H9 (cell line): ENCODE measurements at regions not wholly inside any gene's neighbourhood (a gene's known extent, or its start where the extent isn't known, plus 50 kb on each side); places are given as distances from the start of the nearest gene placed in this dataset.

Experiments used
- DNase-seq: peaks from one replicate; pipeline ENCODE4 v3.0.0-alpha.2; 2017
- H2AFZ ChIP-seq: one replicate; pipeline ENCODE4 v1.6.1; 2013; ENCODE audit warnings: mild to moderate bottlenecking, low read length, control low read depth, moderate library complexity
- H2AK5ac ChIP-seq: 2 replicates; pipeline ENCODE4 v1.6.1; 2013; ENCODE audit warnings: low read length, control low read depth, mixed read lengths; ENCODE audit not compliant: insufficient read length
- H2BK120ac ChIP-seq: one replicate; pipeline ENCODE4 v1.6.1; 2013; ENCODE audit warnings: low read depth, mild to moderate bottlenecking, low read length, control low read depth, inconsistent platforms; ENCODE audit not compliant: poor library complexity, severe bottlenecking
- H2BK12ac ChIP-seq: 2 replicates; pipeline ENCODE4 v1.6.1; 2013; ENCODE audit warnings: low read length, control low read depth, mixed read lengths, low read depth; ENCODE audit not compliant: insufficient read length
- H2BK15ac ChIP-seq: 2 replicates; pipeline ENCODE4 v1.6.1; 2013; ENCODE audit warnings: low read depth, low read length, control low read depth
- H2BK20ac ChIP-seq: one replicate; pipeline ENCODE4 v1.6.1; 2013; ENCODE audit warnings: low read depth, mild to moderate bottlenecking, low read length, control low read depth, inconsistent platforms; ENCODE audit not compliant: poor library complexity, severe bottlenecking
- H2BK5ac ChIP-seq: 2 replicates; pipeline ENCODE4 v1.6.1; 2013; ENCODE audit warnings: low read length, control low read depth, mixed read lengths; ENCODE audit not compliant: insufficient read length
- H3K14ac ChIP-seq: 2 replicates; pipeline ENCODE4 v1.6.1; 2013; ENCODE audit warnings: low read length, control low read depth; ENCODE audit not compliant: insufficient read depth
- H3K18ac ChIP-seq: 2 replicates; pipeline ENCODE4 v1.6.1; 2013; ENCODE audit warnings: low read depth, mild to moderate bottlenecking, mixed read lengths, low read length, control low read depth; ENCODE audit not compliant: insufficient read length
- H3K23ac ChIP-seq: 2 replicates; pipeline ENCODE4 v1.6.1; 2013; ENCODE audit warnings: low read length, control low read depth, mixed read lengths, low read depth; ENCODE audit not compliant: insufficient read length
- H3K23me2 ChIP-seq: 2 replicates; pipeline ENCODE4 v1.6.1; 2013; ENCODE audit warnings: low read depth, mild to moderate bottlenecking, mixed read lengths, low read length, control low read depth; ENCODE audit not compliant: insufficient read length, poor library complexity, severe bottlenecking
- H3K27ac ChIP-seq: 2 replicates; pipeline ENCODE4 v1.5.1; 2013; ENCODE audit warnings: low read length, control low read depth, mixed read lengths, low read depth; ENCODE audit not compliant: insufficient read length
- H3K27me3 ChIP-seq: 2 replicates; pipeline ENCODE4 v1.6.1; 2013; ENCODE audit warnings: low read length, control low read depth, inconsistent platforms; ENCODE audit not compliant: insufficient read depth
- H3K4ac ChIP-seq: 2 replicates; pipeline ENCODE4 v1.6.1; 2013; ENCODE audit warnings: low read depth, mild to moderate bottlenecking, control low read depth, inconsistent platforms, low read length, moderate library complexity
- H3K4me1 ChIP-seq: 2 replicates; pipeline ENCODE4 v1.6.1; 2013; ENCODE audit warnings: low read length, control low read depth, inconsistent platforms; ENCODE audit not compliant: insufficient read depth
- H3K4me2 ChIP-seq: 2 replicates; pipeline ENCODE4 v1.6.1; 2013; ENCODE audit warnings: low read length, control low read depth, mixed read lengths; ENCODE audit not compliant: insufficient read length, insufficient read depth
- H3K56ac ChIP-seq: 2 replicates; pipeline ENCODE4 v1.6.1; 2013; ENCODE audit warnings: low read depth, mild to moderate bottlenecking, mixed read lengths, low read length, control low read depth; ENCODE audit not compliant: insufficient read length
- H3K79me1 ChIP-seq: 2 replicates; pipeline ENCODE4 v1.6.1; 2013; ENCODE audit warnings: low read depth, mild to moderate bottlenecking, moderate library complexity, low read length, control low read depth, inconsistent platforms; ENCODE audit not compliant: insufficient read depth, poor library complexity, severe bottlenecking
- H3K79me2 ChIP-seq: 2 replicates; pipeline ENCODE4 v1.6.1; 2013; ENCODE audit warnings: low read length, control low read depth, inconsistent platforms; ENCODE audit not compliant: insufficient read depth
- H3K9ac ChIP-seq: 2 replicates; pipeline ENCODE4 v1.6.1; 2013; ENCODE audit warnings: low read length, control low read depth, mixed read lengths; ENCODE audit not compliant: insufficient read length; ENCODE audit errors: extremely low read depth
- H3K9me3 ChIP-seq: one replicate; pipeline ENCODE4 v1.6.1; 2013; ENCODE audit warnings: low read depth, low read length, inconsistent platforms; ENCODE audit not compliant: control insufficient read depth
- H3T11ph ChIP-seq: one replicate; pipeline ENCODE4 v1.6.1; 2013; ENCODE audit warnings: mild to moderate bottlenecking, low read length, control low read depth, inconsistent platforms
- H4K20me1 ChIP-seq: one replicate; pipeline ENCODE4 v1.6.1; 2013; ENCODE audit not compliant: control insufficient read depth, insufficient read length, insufficient read depth
- H4K5ac ChIP-seq: 2 replicates; pipeline ENCODE4 v1.6.1; 2013; ENCODE audit warnings: low read depth, mild to moderate bottlenecking, mixed read lengths, low read length, control low read depth; ENCODE audit not compliant: insufficient read length
- H4K8ac ChIP-seq: replicated peaks from 2 replicates; pipeline ENCODE4 v1.6.1; 2013; ENCODE audit warnings: low read length, control low read depth, mixed read lengths, low read depth; ENCODE audit not compliant: insufficient read length
- H4K91ac ChIP-seq: 2 replicates; pipeline ENCODE4 v1.6.1; 2013; ENCODE audit warnings: low read depth, mild to moderate bottlenecking, moderate library complexity, mixed read lengths, low read length, control low read depth; ENCODE audit not compliant: insufficient read length
- H3K27ac Mint-ChIP-seq, 3 experiments: 2 replicates in 2 of 3; 3 replicates in 1 of 3; pipeline ENCODE4 v1.8.0; 2020 to 2021; ENCODE audit warnings: mixed read lengths in 3 of 3, mild to moderate bottlenecking in 1 of 3, moderate library complexity in 1 of 3
- H3K27me3 Mint-ChIP-seq: 2 replicates; pipeline ENCODE4 v1.8.0; 2021; ENCODE audit warnings: low read depth, mild to moderate bottlenecking, moderate library complexity, mixed read lengths
- H3K36me3 Mint-ChIP-seq, 3 experiments: 2 replicates in 2 of 3; 3 replicates in 1 of 3; pipeline ENCODE4 v1.8.0; 2020 to 2021; ENCODE audit warnings: low read depth in 3 of 3, mixed read lengths in 3 of 3; ENCODE audit not compliant: insufficient read depth in 1 of 3
- H3K4me1 Mint-ChIP-seq, 2 experiments: 2 replicates each; pipeline ENCODE4 v1.8.0; 2020; ENCODE audit warnings: mixed read lengths in 2 of 2
- H3K4me3 Mint-ChIP-seq, 2 experiments: 2 replicates in 1 of 2; 3 replicates in 1 of 2; pipeline ENCODE4 v1.8.0; 2020 to 2021; ENCODE audit warnings: mild to moderate bottlenecking in 2 of 2, mixed read lengths in 2 of 2, moderate library complexity in 1 of 2
- H3K9me3 Mint-ChIP-seq, 2 experiments: 2 replicates in 1 of 2; 3 replicates in 1 of 2; pipeline ENCODE4 v1.8.0; 2020; ENCODE audit warnings: mild to moderate bottlenecking in 2 of 2, mixed read lengths in 2 of 2, moderate library complexity in 1 of 2
- CTCF ChIP-seq: fragments of 200-600 bp; sonication (generic); conservative IDR thresholded peaks from 3 replicates; pipeline ENCODE4 v1.8.0; 2021; ENCODE audit warnings: antibody characterized with exemption, mild to moderate bottlenecking
- WGBS: extraction: QIAGEN DNeasy Blood & Tissue Kit; methylation state at CpG from one replicate; pipeline ENCODE4 v1.1.7; 2013; ENCODE audit warnings: missing lambda C conversion rate, low lambda C conversion rate, mixed read lengths; ENCODE audit not compliant: insufficient read length; ENCODE audit errors: extremely low coverage; 5-methylcytosine and 5-hydroxymethylcytosine counted together

- Mint-ChIP-seq H3K27me3 (no peaks in the 10 kb centered on the region), H3K9me3 (peaks cover 4 to 8% of the 10 kb centered on the region in 2 experiments; a peak in 2 of 5 replicates), H3K4me3 (no peak overlapping the region), H3K27ac (no peak overlapping the region), H3K36me3 (peaks cover 0 to 5% (median 4%) of the 10 kb centered on the region in 3 experiments; a peak in 5 of 7 replicates), H3K4me1 (peaks cover 8 to 9% of the 10 kb centered on the region in 2 experiments)
- H3K79me2 ChIP-seq = no peaks in the 10 kb centered on the region
- no peaks in the 10 kb centered on the region for H3K9me3 ChIP-seq
- no peak for TF ChIP-seq CTCF
- no peak overlapping the region for H3K27ac ChIP-seq
- H3K27me3 ChIP-seq = no peaks in the 10 kb centered on the region
- H3K23me2 ChIP-seq = no peaks in the 10 kb centered on the region
- no peak overlapping the region for H3K23ac ChIP-seq
- no peak for DNase-seq
- no peak overlapping the region for H2BK20ac ChIP-seq
- H3K4me2 ChIP-seq = no peak overlapping the region
- no peak overlapping the region for H3T11ph ChIP-seq
- no peak overlapping the region for H4K8ac ChIP-seq
- H3K14ac ChIP-seq = no peak overlapping the region
- no peak overlapping the region for H3K4ac ChIP-seq
- no peak overlapping the region for H3K9ac ChIP-seq
- no peaks in the 10 kb centered on the region for H3K79me1 ChIP-seq
- H2BK120ac ChIP-seq = no peak overlapping the region
- no peak overlapping the region for H2BK12ac ChIP-seq
- H3K4me1 ChIP-seq = no peaks in the 10 kb centered on the region
- no peak overlapping the region for H2AK5ac ChIP-seq
- H2AFZ ChIP-seq = no peak overlapping the region
- no peak overlapping the region for H4K91ac ChIP-seq
- no peak overlapping the region for H4K5ac ChIP-seq
- no peak overlapping the region for H3K56ac ChIP-seq
- WGBS = no CpG with 5 or more reads among the region's 2 CpGs
- no peak overlapping the region for H3K18ac ChIP-seq
- H4K20me1 ChIP-seq = no peaks in the 10 kb centered on the region
- no peak overlapping the region for H2BK15ac ChIP-seq
- no peak overlapping the region for H2BK5ac ChIP-seq
Measured at GRCh38 chr10:20415684-20416083, 481.4 kb downstream of the NEBL start.
